PC-3 (cell line): ENCODE measurements at regions not wholly inside any gene's neighbourhood (a gene's known extent, or its start where the extent isn't known, plus 50 kb on each side); places are given as distances from the start of the nearest gene placed in this dataset.

Experiments
- ATAC-seq: fragments of 200-7000 bp; cut with Tn5 transposase; 2 replicates; pipeline ENCODE4 v1.9.1; 2020; ENCODE audit warnings: mild to moderate bottlenecking, moderate library complexity
- BruUV-seq: library from RNA; stranded (reverse); fragments of 400-500 nt; replicated peaks from 2 replicates; lab custom pipeline; 2021; lab: Mats Ljungman, UMichigan
- CTCF ChIA-PET: fragments of 300-600 bp; sonication (Branson Sonifier 250); formaldehyde crosslinking; loops from one replicate; lab custom pipeline; 2022; ENCODE audit warnings: antibody characterized with exemption; lab: Charles Lee
- POLR2A ChIA-PET: fragments of 300-600 bp; sonication (Branson Sonifier 250); formaldehyde crosslinking; loops from one replicate; lab custom pipeline; 2022; ENCODE audit warnings: antibody characterized with exemption; ENCODE audit not compliant: unreplicated experiment; lab: Charles Lee
- DNase-seq: peaks from one replicate; pipeline ENCODE4 v3.0.0-alpha.2; 2015
- H2AFZ ChIP-seq: fragments of 300-600 bp; sonication (generic); 2 replicates; pipeline ENCODE4 v1.6.0; 2016; ENCODE audit warnings: antibody characterized with exemption, low read length
- H3F3A ChIP-seq: fragments of 300-600 bp; sonication (generic); one replicate; pipeline ENCODE4 v1.6.0; 2017; ENCODE audit warnings: antibody characterized with exemption, low read length, control low read depth, mild to moderate bottlenecking; ENCODE audit not compliant: unreplicated experiment
- H3K27ac ChIP-seq: fragments of 300-600 bp; sonication (generic); 2 replicates; pipeline ENCODE4 v1.5.1; 2016; ENCODE audit warnings: mild to moderate bottlenecking, low read length
- H3K27me3 ChIP-seq: fragments of 300-600 bp; sonication (generic); 2 replicates; pipeline ENCODE4 v1.6.1; 2016; ENCODE audit warnings: low read length, mixed read lengths
- H3K36me3 ChIP-seq: fragments of 300-600 bp; sonication (generic); 2 replicates; pipeline ENCODE4 v1.6.1; 2016; ENCODE audit warnings: low read depth, mixed run types, low read length, mixed read lengths
- H3K4me1 ChIP-seq: fragments of 300-600 bp; sonication (generic); 2 replicates; pipeline ENCODE4 v1.5.1; 2016; ENCODE audit warnings: low read length; ENCODE audit not compliant: insufficient read depth
- H3K4me2 ChIP-seq: fragments of 300-600 bp; sonication (generic); 2 replicates; pipeline ENCODE4 v1.6.0; 2016; ENCODE audit warnings: low read length
- H3K4me3 ChIP-seq: fragments of 300-600 bp; sonication (generic); 2 replicates; pipeline ENCODE4 v1.5.1; 2016; ENCODE audit warnings: mild to moderate bottlenecking, low read length, mixed read lengths
- H3K79me2 ChIP-seq: fragments of 300-600 bp; sonication (generic); 2 replicates; pipeline ENCODE4 v1.6.1; 2017; ENCODE audit warnings: low read length, mixed read lengths
- H3K9ac ChIP-seq: fragments of 300-600 bp; sonication (generic); 2 replicates; pipeline ENCODE4 v1.6.0; 2016; ENCODE audit warnings: mild to moderate bottlenecking, low read length
- H3K9me2 ChIP-seq: fragments of 300-600 bp; sonication (generic); replicated peaks from 2 replicates; pipeline ENCODE4 v1.6.1; 2016; ENCODE audit warnings: mixed run types, low read length, mixed read lengths
- H3K9me3 ChIP-seq: fragments of 300-600 bp; sonication (generic); 2 replicates; pipeline ENCODE4 v1.6.1; 2016; ENCODE audit warnings: low read length, mixed read lengths
- H4K20me1 ChIP-seq: fragments of 300-600 bp; sonication (generic); 2 replicates; pipeline ENCODE4 v1.6.1; 2016; ENCODE audit warnings: low read length, mixed read lengths
- CTCF ChIP-seq: fragments of 300-600 bp; sonication (generic); conservative IDR thresholded peaks from 2 replicates; pipeline ENCODE4 v1.5.1; 2017; ENCODE audit warnings: antibody characterized with exemption, low read depth, mild to moderate bottlenecking, low read length
- EZH2 ChIP-seq: fragments of 300-600 bp; sonication (generic); IDR thresholded peaks from one replicate; pipeline ENCODE4 v1.6.1; 2017; ENCODE audit warnings: antibody characterized with exemption, mild to moderate bottlenecking, low read length; ENCODE audit not compliant: unreplicated experiment
- EZH2phosphoT487 ChIP-seq: fragments of 300-600 bp; sonication (generic); IDR thresholded peaks from 2 replicates; pipeline ENCODE4 v1.6.1; 2018; ENCODE audit warnings: mild to moderate bottlenecking, antibody characterized with exemption, low read length, borderline replicate concordance
- intact Hi-C: fragments of 100-400 bp; cut with micrococcal nuclease; formaldehyde crosslinking; loops from 2 replicates; pipeline ENCODE4 v1.9.0; 2023

- H3K79me2 ChIP-seq, result no peaks in the 10 kb centered on the region
- no peak overlapping the region for H3K9ac ChIP-seq
- no peak overlapping the region for H2AFZ ChIP-seq
- no peaks in the 10 kb centered on the region for H3F3A ChIP-seq
- DNase-seq (no peak), ATAC-seq (no peak)
- no peaks in the 10 kb centered on the region for H3K9me3 ChIP-seq
- intact Hi-C loops, result no loop called here
- no TSS peak for BruUV-seq
- no peaks in the 10 kb centered on the region for H3K9me2 ChIP-seq
- no peak overlapping the region for H3K27ac ChIP-seq
- H4K20me1 ChIP-seq, result no peaks in the 10 kb centered on the region
- H3K4me1 ChIP-seq, result no peaks in the 10 kb centered on the region
- POLR2A ChIA-PET, result no interaction called here
- CTCF ChIA-PET, result no interaction called here
- no peak overlapping the region for H3K4me3 ChIP-seq
- TF ChIP-seq CTCF (no peak), EZH2 (no peak), EZH2phosphoT487 (no peak)
- H3K36me3 ChIP-seq, result no peaks in the 10 kb centered on the region
- H3K4me2 ChIP-seq, result no peak overlapping the region
- H3K27me3 ChIP-seq, result no peaks in the 10 kb centered on the region
These were observed 417.8 kb downstream of the MRPL39 start for GRCh38 chr21:25189497-25189896.

DNA sequence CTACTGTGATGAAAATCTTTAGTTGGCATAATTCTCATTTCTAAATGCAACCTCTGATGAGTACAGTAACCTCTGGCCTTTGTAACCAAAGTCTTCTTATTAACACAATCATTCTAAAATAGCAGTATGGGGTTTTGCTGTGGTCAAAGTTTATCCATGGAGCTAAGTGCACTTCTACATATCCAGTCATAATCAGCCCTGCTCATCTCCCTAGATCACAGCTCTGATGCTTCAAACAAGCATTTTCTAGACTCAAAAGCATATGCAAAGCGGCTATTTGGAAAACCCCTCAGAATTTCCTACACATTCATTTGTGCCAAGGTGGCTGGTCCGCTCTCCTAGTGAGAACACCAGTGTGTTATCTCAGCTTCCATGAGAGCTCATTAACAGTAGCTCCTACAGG is 418.6 kb downstream of the MRPL39 start:
- no peak overlapping the region for H3K27ac ChIP-seq
- TF ChIP-seq EZH2, result no peak
- TF ChIP-seq CTCF, result no peak
- TF ChIP-seq EZH2phosphoT487, result no peak
- intact Hi-C loops, result no loop called here
- H3K4me3 ChIP-seq, result no peak overlapping the region
- H3K9me3 ChIP-seq, result no peaks in the 10 kb centered on the region
- no peaks in the 10 kb centered on the region for H3F3A ChIP-seq
- CTCF ChIA-PET, result no interaction called here
- ATAC-seq (no peak), DNase-seq (no peak)
- BruUV-seq, result no TSS peak
- no peaks in the 10 kb centered on the region for H3K9me2 ChIP-seq
- no peaks in the 10 kb centered on the region for H3K79me2 ChIP-seq
- H3K4me1 ChIP-seq, result no peaks in the 10 kb centered on the region
- H4K20me1 ChIP-seq, result no peaks in the 10 kb centered on the region
- H3K4me2 ChIP-seq, result no peak overlapping the region
- no peaks in the 10 kb centered on the region for H3K27me3 ChIP-seq
- H3K9ac ChIP-seq, result no peak overlapping the region
- H3K36me3 ChIP-seq, result no peaks in the 10 kb centered on the region
- H2AFZ ChIP-seq, result no peak overlapping the region
- POLR2A ChIA-PET, result no interaction called here

DNA sequence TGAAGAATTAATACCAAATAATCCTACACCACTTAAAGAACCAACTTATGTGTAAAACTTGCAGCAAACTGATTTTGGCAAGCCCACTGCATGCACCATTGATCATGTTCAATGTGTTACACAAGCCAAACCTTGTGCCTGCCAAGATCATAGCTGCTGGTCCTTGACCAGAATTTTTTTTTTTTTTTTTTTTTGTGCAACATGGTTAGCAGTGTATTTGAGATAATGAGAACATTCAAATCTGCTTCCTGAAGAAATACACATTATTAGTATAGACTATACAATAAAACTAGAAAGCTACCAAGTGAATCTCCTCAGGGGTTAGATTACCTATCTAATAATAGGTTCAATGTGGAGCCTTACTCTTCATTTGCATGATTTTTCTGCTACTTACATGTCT is 421.0 kb downstream of the MRPL39 start:
- H3K79me2 ChIP-seq, result no peaks in the 10 kb centered on the region
- DNase-seq (no peak), ATAC-seq (no peak)
- ChIA-PET CTCF (no interaction called here), POLR2A (no interaction called here)
- H3K27me3 ChIP-seq, result no peaks in the 10 kb centered on the region
- BruUV-seq, result no TSS peak
- no peaks in the 10 kb centered on the region for H4K20me1 ChIP-seq
- no peaks in the 10 kb centered on the region for H3K9me2 ChIP-seq
- H3F3A ChIP-seq, result no peaks in the 10 kb centered on the region
- no peak overlapping the region for H3K27ac ChIP-seq
- no peak overlapping the region for H3K9ac ChIP-seq
- no peaks in the 10 kb centered on the region for H3K9me3 ChIP-seq
- H2AFZ ChIP-seq, result no peak overlapping the region
- TF ChIP-seq CTCF, result no peak
- no peak for TF ChIP-seq EZH2phosphoT487
- no peak for TF ChIP-seq EZH2
- no peak overlapping the region for H3K4me3 ChIP-seq
- no peaks in the 10 kb centered on the region for H3K36me3 ChIP-seq
- intact Hi-C loops, result no loop called here
- no peak overlapping the region for H3K4me2 ChIP-seq
- H3K4me1 ChIP-seq, result no peaks in the 10 kb centered on the region
